H1 (cell line): ENCODE measurements at regions not wholly inside any gene's neighbourhood (a gene's known extent, or its start where the extent isn't known, plus 50 kb on each side); places are given as distances from the start of the nearest gene placed in this dataset.

Experiments
- CTCF ChIA-PET: fragments of 300-600 bp; sonication (Branson Sonifier 250); formaldehyde crosslinking; loops from one replicate; lab custom pipeline; 2021; ENCODE audit not compliant: partially characterized antibody; lab: Charles Lee
- POLR2A ChIA-PET: fragments of 300-600 bp; sonication (Branson Sonifier 250); formaldehyde crosslinking; loops from one replicate; lab custom pipeline; 2021; ENCODE audit warnings: inconsistent platforms; ENCODE audit not compliant: partially characterized antibody; lab: Charles Lee
- DNase-seq, 2 experiments: peaks; one replicate each; pipeline versions ENCODE4 v3.0.0 to v3.0.0-alpha.2; 2010 to 2022; ENCODE audit warnings: low spot score in 2 of 2, low read depth in 1 of 2, mixed read lengths in 1 of 2
- FAIRE-seq: peaks from 2 replicates; lab custom pipeline; 2011; peaks lifted over from hg19 to GRCh38; lab: Jason Lieb, UNC
- H2AFZ ChIP-seq: 2 replicates; pipeline ENCODE4 v1.8.1; 2012; ENCODE audit warnings: low read length, inconsistent platforms
- H2AK5ac ChIP-seq: 2 replicates; pipeline ENCODE4 v1.6.1; 2013; ENCODE audit warnings: low read depth, low read length
- H2BK120ac ChIP-seq: replicated peaks from 2 replicates; pipeline ENCODE3; 2013; ENCODE audit warnings: low read depth, low read length, inconsistent platforms
- H2BK12ac ChIP-seq: 2 replicates; pipeline ENCODE4 v1.6.1; 2013; ENCODE audit warnings: low read depth, low read length
- H2BK15ac ChIP-seq: 2 replicates; pipeline ENCODE4 v1.6.1; 2013; ENCODE audit warnings: low read length
- H2BK20ac ChIP-seq: 2 replicates; pipeline ENCODE4 v1.6.1; 2013; ENCODE audit warnings: low read length
- H2BK5ac ChIP-seq: 2 replicates; pipeline ENCODE4 v1.6.1; 2013; ENCODE audit warnings: low read depth, low read length
- H3K14ac ChIP-seq: 2 replicates; pipeline ENCODE4 v1.6.1; 2013; ENCODE audit warnings: inconsistent platforms; ENCODE audit not compliant: insufficient read length
- H3K18ac ChIP-seq: 2 replicates; pipeline ENCODE4 v1.6.1; 2013; ENCODE audit warnings: low read length; ENCODE audit errors: extremely low read depth
- H3K23ac ChIP-seq: 2 replicates; pipeline ENCODE4 v1.6.1; 2013; ENCODE audit warnings: inconsistent platforms; ENCODE audit not compliant: insufficient read length
- H3K23me2 ChIP-seq: 2 replicates; pipeline ENCODE4 v1.6.1; 2013; ENCODE audit warnings: low read depth, low read length
- H3K27ac ChIP-seq: 2 replicates; pipeline ENCODE4 v1.6.1; 2011; ENCODE audit warnings: low read depth, low read length, inconsistent platforms
- H3K27me3 ChIP-seq, 4 experiments: replicated peaks in 1 of 4; 1 replicate in 1 of 4; 2 replicates in 3 of 4; pipeline versions ENCODE4 v1.6.1 to v1.8.1; 2011 to 2013; ENCODE audit warnings: low read length in 3 of 4, mild to moderate bottlenecking in 3 of 4, inconsistent platforms in 2 of 4, mixed read lengths in 2 of 4, moderate library complexity in 1 of 4; ENCODE audit not compliant: control insufficient read depth in 3 of 4, insufficient read depth in 3 of 4; ENCODE audit errors: extremely low read depth in 1 of 4
- H3K36me3 ChIP-seq, 4 experiments: 2 replicates each; pipeline versions ENCODE4 v1.6.1 to v1.8.1; 2011 to 2013; ENCODE audit warnings: mild to moderate bottlenecking in 4 of 4, low read length in 3 of 4, moderate library complexity in 2 of 4, control low read depth in 1 of 4, inconsistent platforms in 1 of 4; ENCODE audit not compliant: insufficient read depth in 4 of 4, control insufficient read depth in 2 of 4
- H3K4ac ChIP-seq: replicated peaks from 2 replicates; pipeline ENCODE3; 2013; ENCODE audit warnings: low read length, low read depth, mixed read lengths, inconsistent platforms; ENCODE audit not compliant: insufficient read length
- H3K4me1 ChIP-seq, 4 experiments: replicated peaks in 1 of 4; 1 replicate in 1 of 4; 2 replicates in 3 of 4; pipeline versions ENCODE4 v1.6.1 to v1.8.1; 2011 to 2013; ENCODE audit warnings: low read length in 3 of 4, inconsistent platforms in 2 of 4, mixed read lengths in 1 of 4; ENCODE audit not compliant: insufficient read depth in 4 of 4, control insufficient read depth in 3 of 4
- H3K4me2 ChIP-seq, 2 experiments: 2 replicates each; pipeline versions ENCODE4 v1.6.1 to v1.8.1; 2011 to 2013; ENCODE audit warnings: low read depth in 2 of 2, low read length in 2 of 2, control low read depth in 1 of 2, inconsistent platforms in 1 of 2, mild to moderate bottlenecking in 1 of 2; ENCODE audit not compliant: insufficient read depth in 1 of 2
- H3K4me3 ChIP-seq, 4 experiments: fragments of 200-600, 300-600 bp in 1 of 4; sonication (generic), shearing (Covaris generic), sonication (Bioruptor Twin) in 1 of 4; 2 replicates each; pipeline versions ENCODE4 v1.5.1 to v1.8.1; 2011 to 2016; ENCODE audit warnings: low read length in 4 of 4, low read depth in 3 of 4, control low read depth in 2 of 4, inconsistent platforms in 2 of 4, mild to moderate bottlenecking in 2 of 4, mixed read lengths in 1 of 4, moderate library complexity in 1 of 4; ENCODE audit not compliant: insufficient read depth in 2 of 4; ENCODE audit errors: extremely low read depth in 1 of 4
- H3K56ac ChIP-seq: replicated peaks from 2 replicates; pipeline ENCODE3; 2013; ENCODE audit warnings: low read depth, mild to moderate bottlenecking, mixed read lengths, low read length, inconsistent platforms; ENCODE audit not compliant: insufficient read length
- H3K79me1 ChIP-seq: 2 replicates; pipeline ENCODE4 v1.6.1; 2013; ENCODE audit warnings: low read depth, low read length, control low read depth
- H3K79me2 ChIP-seq, 2 experiments: 2 replicates each; pipeline versions ENCODE4 v1.6.1 to v1.8.1; 2012 to 2013; ENCODE audit warnings: low read length in 2 of 2, mild to moderate bottlenecking in 2 of 2, inconsistent platforms in 1 of 2; ENCODE audit not compliant: insufficient read depth in 2 of 2, control insufficient read depth in 1 of 2
- H3K9ac ChIP-seq, 4 experiments: replicated peaks in 1 of 4; 1 replicate in 1 of 4; 2 replicates in 3 of 4; pipeline versions ENCODE4 v1.6.1 to v1.8.1; 2011 to 2013; ENCODE audit warnings: low read depth in 3 of 4, low read length in 3 of 4, control low read depth in 2 of 4, mild to moderate bottlenecking in 2 of 4, moderate library complexity in 2 of 4, inconsistent platforms in 1 of 4; ENCODE audit errors: extremely low read depth in 1 of 4
- H3K9me3 ChIP-seq, 2 experiments: 2 replicates each; pipeline versions ENCODE4 v1.6.1 to v1.8.1; 2012 to 2013; ENCODE audit warnings: mild to moderate bottlenecking in 2 of 2, moderate library complexity in 2 of 2, control low read depth in 1 of 2, inconsistent platforms in 1 of 2, low read depth in 1 of 2, low read length in 1 of 2, mixed read lengths in 1 of 2; ENCODE audit not compliant: insufficient read depth in 2 of 2
- H4K20me1 ChIP-seq, 2 experiments: replicated peaks in 1 of 2; 2 replicates each; pipeline versions ENCODE3 to v1.8.1; 2011 to 2013; ENCODE audit warnings: inconsistent platforms in 2 of 2, low read length in 2 of 2, mild to moderate bottlenecking in 1 of 2; ENCODE audit not compliant: insufficient read depth in 2 of 2, control insufficient read depth in 1 of 2
- H4K5ac ChIP-seq: 2 replicates; pipeline ENCODE4 v1.6.1; 2013; ENCODE audit warnings: low read length, low read depth, mixed read lengths, inconsistent platforms; ENCODE audit not compliant: insufficient read length
- H4K8ac ChIP-seq: 2 replicates; pipeline ENCODE4 v1.8.0; 2013; ENCODE audit warnings: mild to moderate bottlenecking, moderate library complexity, low read length, inconsistent platforms; ENCODE audit not compliant: insufficient read depth; ENCODE audit errors: extremely low read depth
- H4K91ac ChIP-seq: replicated peaks from 2 replicates; pipeline ENCODE3; 2013; ENCODE audit warnings: low read length, mixed read lengths, inconsistent platforms; ENCODE audit not compliant: insufficient read length
- CBX8 ChIP-seq: fragments of 300-800, 300-1000 bp; sonication (generic); IDR thresholded peaks from 2 replicates; pipeline ENCODE4 v1.7.1; 2016; ENCODE audit warnings: low read depth, low read length, borderline replicate concordance
- KDM1A ChIP-seq: fragments of 200-600, 300-600 bp; sonication (generic); IDR thresholded peaks from 2 replicates; pipeline ENCODE4 v1.7.1; 2016; ENCODE audit warnings: mild to moderate bottlenecking, low read length, borderline replicate concordance
- KDM5A ChIP-seq: fragments of 200-600 bp; IDR thresholded peaks from 2 replicates; pipeline ENCODE4 v1.7.1; 2012; ENCODE audit warnings: mild to moderate bottlenecking, low read length, inconsistent platforms, mixed read lengths
- WGBS, 2 experiments: shearing (Covaris generic) in 1 of 2; methylation state at CpG; one replicate each; pipeline versions ENCODE4 v1.1.6 to v1.1.7; 2013 to 2015; ENCODE audit warnings: low lambda C conversion rate in 2 of 2, mixed read lengths in 2 of 2, inconsistent platforms in 1 of 2, low coverage in 1 of 2, missing lambda C conversion rate in 1 of 2; ENCODE audit not compliant: insufficient replicate concordance in 2 of 2, insufficient coverage in 1 of 2, insufficient read length in 1 of 2; ENCODE audit errors: extremely low coverage in 1 of 2, missing lambda C conversion rate in 1 of 2; 5-methylcytosine and 5-hydroxymethylcytosine counted together

DNA sequence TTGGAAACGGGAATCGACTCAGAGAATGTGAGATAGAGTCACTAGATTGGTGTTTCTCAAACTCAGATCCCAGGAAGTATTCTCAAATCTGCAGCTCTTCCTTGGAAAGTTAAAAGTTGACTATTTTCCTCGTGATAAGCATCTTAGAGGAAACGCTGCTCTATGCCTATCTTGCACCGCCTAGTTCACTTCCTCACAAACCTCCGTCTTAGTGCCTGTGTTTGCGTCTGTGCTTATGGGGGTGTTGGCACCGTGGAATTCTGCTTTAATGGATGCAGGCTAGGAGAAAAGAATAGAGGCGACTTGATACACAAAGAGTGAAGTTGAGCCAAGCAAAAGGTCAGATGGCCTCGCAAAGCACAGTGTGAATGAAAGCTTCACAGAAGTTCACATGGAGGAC is 255.3 kb upstream of the ID2 start:
- Histone ChIP-seq H3K56ac (no peak overlapping the region), H4K20me1 (no peaks in the 10 kb centered on the region), H3K9me3 (no peaks in the 10 kb centered on the region; a peak in 1 of 4 replicates), H3K36me3 (no peaks in the 10 kb centered on the region; a peak in 1 of 8 replicates), H3K14ac (no peak overlapping the region), H3K79me2 (no peaks in the 10 kb centered on the region), H2BK15ac (no peak overlapping the region), H3K27me3 (no peaks in the 10 kb centered on the region), H3K4me2 (no peak overlapping the region), H3K4ac (no peak overlapping the region), H2BK12ac (no peak overlapping the region), H2BK5ac (no peak overlapping the region), H3K4me3 (no peak overlapping the region), H2BK120ac (no peak overlapping the region), H4K5ac (no peak overlapping the region), H2BK20ac (no peak overlapping the region), H3K23me2 (no peaks in the 10 kb centered on the region), H2AFZ (no peak overlapping the region), H4K8ac (no peak overlapping the region), H3K27ac (no peak overlapping the region), H3K79me1 (no peaks in the 10 kb centered on the region), H3K4me1 (peaks cover 0 to 3% (median 0%) of the 10 kb centered on the region in 4 experiments; a peak in 1 of 7 replicates), H3K18ac (no peak overlapping the region), H3K23ac (no peak overlapping the region), H4K91ac (no peak overlapping the region), H3K9ac (no peak overlapping the region), H2AK5ac (no peak overlapping the region)
- DNase-seq: no peak
- no peak for FAIRE-seq
- POLR2A ChIA-PET: no interaction called here
- CTCF ChIA-PET: interaction anchor here (0.6 kb wide), 1 partner anchor 66 kb away, joined by 3 read pairs; no protein-coding TSS in a partner anchor
- TF ChIP-seq KDM5A (no peak), CBX8 (no peak), KDM1A (no peak)
- WGBS, 2 experiments: 89% methylated on average over 9 of the region's 10 CpGs; no CpG with 5 or more reads in 1 of the 2 experiments
